Activated CD8-positive, alpha-beta T cell treated with anti-CD3 and anti-CD28 coated beads for 36 hours (primary cell): ENCODE measurements at regions not wholly inside any gene's neighbourhood (a gene's known extent, or its start where the extent isn't known, plus 50 kb on each side); places are given as distances from the start of the nearest gene placed in this dataset.
A peak's percentile ranks its signal among the peaks of the same experiment; 100 is the strongest.

Source experiments
- ATAC-seq: fragments of 200-7000 bp; cut with Tn5 transposase; one replicate; pipeline ENCODE4 v1.10.0; 2021; ENCODE audit warnings: mild to moderate bottlenecking, moderate library complexity
- CTCF ChIA-PET: fragments of 350-600 bp; sonication (Branson Sonifier 250); formaldehyde crosslinking; loops from one replicate; lab custom pipeline; 2021; ENCODE audit warnings: antibody characterized with exemption; lab: Charles Lee
- POLR2A ChIA-PET: fragments of 350-600 bp; sonication (Branson Sonifier 250); formaldehyde crosslinking; loops from one replicate; lab custom pipeline; 2021; ENCODE audit warnings: antibody characterized with exemption; lab: Charles Lee
- DNase-seq: peaks from one replicate; pipeline ENCODE4 v3.0.0-alpha.2; 2020
- H3K27ac Mint-ChIP-seq: one replicate; pipeline ENCODE4 v1.8.0; 2021; ENCODE audit warnings: mild to moderate bottlenecking, mixed read lengths
- H3K27me3 Mint-ChIP-seq: one replicate; pipeline ENCODE4 v1.8.0; 2021; ENCODE audit warnings: mixed read lengths
- H3K36me3 Mint-ChIP-seq: one replicate; pipeline ENCODE4 v1.8.0; 2021; ENCODE audit warnings: low read depth, mixed read lengths
- H3K4me1 Mint-ChIP-seq: one replicate; pipeline ENCODE4 v1.8.0; 2021; ENCODE audit warnings: low read depth, mixed read lengths
- H3K4me3 Mint-ChIP-seq: one replicate; pipeline ENCODE4 v1.8.0; 2021; ENCODE audit warnings: mild to moderate bottlenecking, moderate library complexity, mixed read lengths
- H3K9me3 Mint-ChIP-seq: one replicate; pipeline ENCODE4 v1.8.0; 2021; ENCODE audit warnings: mixed read lengths
- intact Hi-C: fragments of 100-400 bp; cut with micrococcal nuclease; formaldehyde crosslinking; loops from one replicate; pipeline ENCODE4 v1.10.0; 2022
- TF ChIP-seq, protein P1 (sequence below): fragments of 200-600 bp; IDR thresholded peaks from one replicate; pipeline ENCODE4 v1.8.0; 2022; ENCODE audit warnings: antibody characterized with exemption, mild to moderate bottlenecking

GRCh38 chr5:114223866-114224265 lies 138.0 kb upstream of the KCNN2 start:
- TF ChIP-seq, protein P1, sequence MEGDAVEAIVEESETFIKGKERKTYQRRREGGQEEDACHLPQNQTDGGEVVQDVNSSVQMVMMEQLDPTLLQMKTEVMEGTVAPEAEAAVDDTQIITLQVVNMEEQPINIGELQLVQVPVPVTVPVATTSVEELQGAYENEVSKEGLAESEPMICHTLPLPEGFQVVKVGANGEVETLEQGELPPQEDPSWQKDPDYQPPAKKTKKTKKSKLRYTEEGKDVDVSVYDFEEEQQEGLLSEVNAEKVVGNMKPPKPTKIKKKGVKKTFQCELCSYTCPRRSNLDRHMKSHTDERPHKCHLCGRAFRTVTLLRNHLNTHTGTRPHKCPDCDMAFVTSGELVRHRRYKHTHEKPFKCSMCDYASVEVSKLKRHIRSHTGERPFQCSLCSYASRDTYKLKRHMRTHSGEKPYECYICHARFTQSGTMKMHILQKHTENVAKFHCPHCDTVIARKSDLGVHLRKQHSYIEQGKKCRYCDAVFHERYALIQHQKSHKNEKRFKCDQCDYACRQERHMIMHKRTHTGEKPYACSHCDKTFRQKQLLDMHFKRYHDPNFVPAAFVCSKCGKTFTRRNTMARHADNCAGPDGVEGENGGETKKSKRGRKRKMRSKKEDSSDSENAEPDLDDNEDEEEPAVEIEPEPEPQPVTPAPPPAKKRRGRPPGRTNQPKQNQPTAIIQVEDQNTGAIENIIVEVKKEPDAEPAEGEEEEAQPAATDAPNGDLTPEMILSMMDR: peak; percentile 21
- no peak for ATAC-seq
- Mint-ChIP-seq H3K36me3 (no peaks in the 10 kb centered on the region), H3K27me3 (no peaks in the 10 kb centered on the region), H3K4me3 (no peak overlapping the region), H3K9me3 (peaks cover 9% of the 10 kb centered on the region), H3K27ac (no peak overlapping the region), H3K4me1 (no peaks in the 10 kb centered on the region)
- DNase-seq: no peak
- POLR2A ChIA-PET: no interaction called here
- intact Hi-C loops: no loop called here
- CTCF ChIA-PET: interaction anchor here (1.4 kb wide), 1 partner anchor 10 kb away, joined by 3 read pairs; no protein-coding TSS in a partner anchor

DNA sequence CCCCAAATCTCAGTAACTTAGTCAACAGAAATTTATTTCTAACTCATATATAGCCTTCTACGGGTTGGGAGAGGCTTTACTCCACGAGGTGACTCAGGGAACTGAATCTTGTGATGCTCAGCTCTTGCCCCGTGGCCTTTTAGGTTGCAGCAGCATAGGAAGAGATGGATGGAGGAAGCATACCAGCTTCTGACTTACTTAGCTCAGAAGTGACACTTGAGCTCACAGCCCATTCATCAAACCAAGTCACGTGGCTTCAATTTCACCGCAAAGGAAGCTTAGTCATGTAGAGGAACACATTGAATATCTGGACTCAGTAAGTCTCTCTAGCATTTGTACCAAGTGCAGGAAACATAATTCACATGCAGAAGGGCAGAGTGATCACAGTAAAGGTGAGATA lies 124.1 kb upstream of the KCNN2 start:
- no peaks in the 10 kb centered on the region for H3K27me3 Mint-ChIP-seq
- H3K36me3 Mint-ChIP-seq: no peaks in the 10 kb centered on the region
- ATAC-seq: peak; percentile 37
- H3K4me3 Mint-ChIP-seq: no peak overlapping the region
- peak; percentile 5 for DNase-seq
- ChIA-PET POLR2A (interaction anchor here (0.6 kb wide), 1 partner anchor 956 kb away, joined by 3 read pairs; no protein-coding TSS in a partner anchor), CTCF (no interaction called here)
- no peak overlapping the region for H3K27ac Mint-ChIP-seq
- no peaks in the 10 kb centered on the region for H3K4me1 Mint-ChIP-seq
- intact Hi-C loops: no loop called here
- TF ChIP-seq, protein P1: no peak
- no peaks in the 10 kb centered on the region for H3K9me3 Mint-ChIP-seq

DNA sequence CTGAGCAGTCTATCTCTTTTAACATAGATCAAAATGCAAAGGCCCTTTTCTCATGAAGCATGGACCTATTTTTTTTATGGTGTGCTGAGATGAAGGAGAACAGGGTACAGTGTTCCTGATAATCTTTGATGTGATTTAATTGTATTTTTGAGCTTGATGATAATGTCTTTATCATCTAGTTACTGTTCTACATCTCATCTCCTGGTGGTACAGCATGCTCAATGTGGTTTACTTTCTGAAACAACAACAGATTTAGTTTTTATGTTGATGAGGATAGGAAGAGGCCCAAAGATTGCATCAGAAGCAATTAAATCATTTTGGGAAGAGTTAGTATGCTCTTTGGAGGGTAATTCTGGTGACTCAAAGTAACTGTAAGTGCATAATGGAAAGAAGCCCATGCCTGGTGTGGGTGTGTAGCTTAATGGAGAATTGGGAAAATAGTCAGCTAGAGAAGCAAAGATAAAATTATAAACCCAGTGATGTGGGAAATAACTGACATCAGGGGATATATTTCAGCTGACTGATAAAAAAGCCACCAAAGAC lies 123.0 kb upstream of the KCNN2 start:
- Mint-ChIP-seq H3K27ac (no peak overlapping the region), H3K4me3 (no peak overlapping the region), H3K9me3 (no peaks in the 10 kb centered on the region), H3K4me1 (no peaks in the 10 kb centered on the region), H3K27me3 (no peaks in the 10 kb centered on the region), H3K36me3 (no peaks in the 10 kb centered on the region)
- ATAC-seq (no peak), DNase-seq (no peak)
- CTCF ChIA-PET: no interaction called here
- TF ChIP-seq, protein P1: no peak
- intact Hi-C loops: no loop called here
- POLR2A ChIA-PET: no interaction called here

- ChIA-PET CTCF (no interaction called here), POLR2A (no interaction called here)
- intact Hi-C loops: no loop called here
- H3K27ac Mint-ChIP-seq: no peak overlapping the region
- no peak for DNase-seq
- H3K4me1 Mint-ChIP-seq: no peaks in the 10 kb centered on the region
- H3K4me3 Mint-ChIP-seq: no peak overlapping the region
- ATAC-seq: no peak
- TF ChIP-seq, protein P1: no peak
- H3K9me3 Mint-ChIP-seq: no peaks in the 10 kb centered on the region
- no peaks in the 10 kb centered on the region for H3K27me3 Mint-ChIP-seq
- no peaks in the 10 kb centered on the region for H3K36me3 Mint-ChIP-seq
Measured at GRCh38 chr5:114243281-114243971, 118.4 kb upstream of the KCNN2 start.

DNA sequence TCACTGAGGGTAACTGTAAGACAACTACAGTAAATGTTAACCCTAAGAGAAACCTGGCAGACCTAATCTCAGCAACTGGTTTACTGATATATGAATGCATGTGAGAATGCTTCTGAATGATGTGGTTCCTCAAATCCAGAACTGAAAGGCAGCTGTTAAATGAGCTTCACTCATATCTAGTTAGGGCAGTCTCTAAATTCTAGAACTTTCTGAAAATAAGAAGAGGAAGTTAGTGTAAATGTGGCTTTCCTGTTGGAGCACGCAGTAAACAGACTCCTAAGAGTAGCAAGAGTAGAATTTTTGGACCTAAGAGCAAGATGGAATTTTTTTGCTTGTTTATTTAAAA lies 117.9 kb upstream of the KCNN2 start:
- TF ChIP-seq, protein P1: no peak
- H3K4me3 Mint-ChIP-seq: no peak overlapping the region
- DNase-seq: no peak
- intact Hi-C loops: no loop called here
- ChIA-PET POLR2A (no interaction called here), CTCF (no interaction called here)
- no peak for ATAC-seq
- no peaks in the 10 kb centered on the region for H3K4me1 Mint-ChIP-seq
- H3K27ac Mint-ChIP-seq: no peak overlapping the region
- no peaks in the 10 kb centered on the region for H3K27me3 Mint-ChIP-seq
- H3K36me3 Mint-ChIP-seq: no peaks in the 10 kb centered on the region
- no peaks in the 10 kb centered on the region for H3K9me3 Mint-ChIP-seq
